ENCODE measurements at regions not wholly inside any gene's neighbourhood (a gene's known extent, or its start where the extent isn't known, plus 50 kb on each side); places are given as distances from the start of the nearest gene placed in this dataset.

GRCh38 chr1:61017651-61018050 lies 64.7 kb upstream of the NFIA start:
- H4K8ac ChIP-seq (replicated peaks; ENCODE audit: insufficient read length, low read depth, low read length), result no peak overlapping the region
- H3T11ph ChIP-seq (ENCODE audit: low read length), result no peak overlapping the region
- no peaks in the 10 kb centered on the region for H3K9me3 ChIP-seq (ENCODE audit: control insufficient read depth, low read depth, low read length)
- no peak overlapping the region for H4K5ac ChIP-seq (ENCODE audit: insufficient read length, low read depth, low read length)
- H3K27me3 ChIP-seq (ENCODE audit: insufficient read depth, low read length), result no peaks in the 10 kb centered on the region
- Mint-ChIP-seq H3K27me3 (ENCODE audit: low read depth) (peaks cover 6% of the 10 kb centered on the region), H3K27ac (no peak overlapping the region), H3K4me1 (peaks cover 10 to 12% of the 10 kb centered on the region in 2 experiments), H3K9me3 (no peaks in the 10 kb centered on the region), H3K36me3 (ENCODE audit: insufficient read depth in 1 of 3, low read depth in 3 of 3) (no peaks in the 10 kb centered on the region), H3K4me3 (no peak overlapping the region)
- H3K23me2 ChIP-seq (ENCODE audit: insufficient read length, low read depth, low read length, poor library complexity, severe bottlenecking), result no peaks in the 10 kb centered on the region
- no peak overlapping the region for H3K18ac ChIP-seq (ENCODE audit: insufficient read length, low read depth, low read length)
- no peak overlapping the region for H3K4ac ChIP-seq (ENCODE audit: low read depth, low read length)
- no peak overlapping the region for H2AFZ ChIP-seq (ENCODE audit: low read length)
- no peak for DNase-seq
- no peak overlapping the region for H3K14ac ChIP-seq (ENCODE audit: insufficient read depth, low read length)
- H2BK120ac ChIP-seq (ENCODE audit: low read depth, low read length, poor library complexity, severe bottlenecking), result no peak overlapping the region
- no CpG with 5 or more reads among the region's 1 CpG for WGBS (ENCODE audit: extremely low coverage, insufficient read length, low lambda C conversion rate)
- no peaks in the 10 kb centered on the region for H4K20me1 ChIP-seq (ENCODE audit: control insufficient read depth, insufficient read depth, insufficient read length)
- no peak overlapping the region for H2BK5ac ChIP-seq (ENCODE audit: insufficient read length, low read length)
- H4K91ac ChIP-seq (ENCODE audit: insufficient read length, low read depth, low read length), result no peak overlapping the region
- TF ChIP-seq CTCF (conservative IDR thresholded peaks at IDR 0.05), result no peak
- H3K4me1 ChIP-seq (ENCODE audit: insufficient read depth, low read length), result peaks cover 4% of the 10 kb centered on the region; the same call in 1 of the 2 replicates
- no peak overlapping the region for H3K23ac ChIP-seq (ENCODE audit: insufficient read length, low read depth, low read length)
- H2AK5ac ChIP-seq (ENCODE audit: insufficient read length, low read length), result no peak overlapping the region
- H3K9ac ChIP-seq (ENCODE audit: extremely low read depth, insufficient read length, low read length), result no peak overlapping the region
- no peak overlapping the region for H3K27ac ChIP-seq (ENCODE audit: insufficient read length, low read depth, low read length)
- no peaks in the 10 kb centered on the region for H3K79me2 ChIP-seq (ENCODE audit: insufficient read depth, low read length)
- H3K56ac ChIP-seq (ENCODE audit: insufficient read length, low read depth, low read length), result no peak overlapping the region
- H3K79me1 ChIP-seq (ENCODE audit: insufficient read depth, low read depth, low read length, poor library complexity, severe bottlenecking), result no peaks in the 10 kb centered on the region
- H2BK20ac ChIP-seq (ENCODE audit: low read depth, low read length, poor library complexity, severe bottlenecking), result no peak overlapping the region
- no peak overlapping the region for H3K4me2 ChIP-seq (ENCODE audit: insufficient read depth, insufficient read length, low read length)
- no peak overlapping the region for H2BK15ac ChIP-seq (ENCODE audit: low read depth, low read length)
- no peak overlapping the region for H2BK12ac ChIP-seq (ENCODE audit: insufficient read length, low read depth, low read length)
